HepG2 (cell line): ENCODE measurements at regions not wholly inside any gene's neighbourhood (a gene's known extent, or its start where the extent isn't known, plus 50 kb on each side); places are given as distances from the start of the nearest gene placed in this dataset.

ENCODE experiments used
- ATAC-seq: fragments of 200-7000 bp; cut with Tn5 transposase; 3 replicates; pipeline ENCODE4 v1.9.1; 2020; ENCODE audit warnings: mild to moderate bottlenecking, moderate library complexity
- BruUV-seq: library from RNA; stranded (reverse); fragments of 400-500 nt; replicated peaks from 2 replicates; lab custom pipeline; 2021; lab: Mats Ljungman, UMichigan
- CTCF ChIA-PET: fragments of 300-600 bp; formaldehyde crosslinking; extraction: SDS; loops from one replicate; lab custom pipeline; 2021; ENCODE audit warnings: low total read pairs, inconsistent platforms, low intra/inter-chr PET ratio; lab: Yijun Ruan, JAX
- POLR2A ChIA-PET: fragments of 350-600 bp; sonication (Branson Sonifier 250); formaldehyde crosslinking; loops from one replicate; lab custom pipeline; 2020; ENCODE audit warnings: antibody characterized with exemption, inconsistent platforms; lab: Yijun Ruan, JAX
- DNase-seq: peaks from one replicate; pipeline ENCODE4 v3.0.0-alpha.2; 2015; ENCODE audit warnings: low spot score
- FAIRE-seq: peaks from 3 replicates; lab custom pipeline; 2011; peaks lifted over from hg19 to GRCh38; lab: Jason Lieb, UNC
- H2AFZ ChIP-seq: one replicate; pipeline ENCODE4 v1.6.1; 2011; ENCODE audit warnings: low read length, inconsistent platforms
- H3K27ac ChIP-seq: fragments of 300-600 bp; 3 replicates; pipeline ENCODE4 v1.8.0; 2011; ENCODE audit warnings: mixed run types, mild to moderate bottlenecking, mixed read lengths, low read length, inconsistent platforms; ENCODE audit not compliant: insufficient read depth; ENCODE audit errors: extremely low read length
- H3K27me3 ChIP-seq, 2 experiments: fragments of 200-600 bp in 1 of 2; 2 replicates in 1 of 2; 3 replicates in 1 of 2; pipeline versions ENCODE4 v1.6.0 to v1.8.0; 2011; ENCODE audit warnings: low read length in 2 of 2, mild to moderate bottlenecking in 2 of 2, moderate library complexity in 2 of 2, inconsistent platforms in 1 of 2; ENCODE audit not compliant: insufficient read depth in 2 of 2, control insufficient read depth in 1 of 2
- H3K36me3 ChIP-seq, 2 experiments: fragments of 200-600 bp in 1 of 2; replicated peaks in 1 of 2; 2 replicates in 1 of 2; 3 replicates in 1 of 2; pipeline versions ENCODE4 v1.5.1 to v1.8.0; 2011; ENCODE audit warnings: low read length in 2 of 2, inconsistent platforms in 1 of 2; ENCODE audit not compliant: insufficient read depth in 2 of 2, control insufficient read depth in 1 of 2
- H3K4me1 ChIP-seq: 2 replicates; pipeline ENCODE4 v1.5.1; 2012; ENCODE audit warnings: low read length, inconsistent platforms; ENCODE audit not compliant: insufficient read depth
- H3K4me2 ChIP-seq: 2 replicates; pipeline ENCODE4 v1.6.0; 2011; ENCODE audit warnings: low read depth, low read length, inconsistent platforms
- H3K4me3 ChIP-seq, 3 experiments: fragments of 200-600 bp in 1 of 3; sonication (generic), shearing (Covaris generic) in 1 of 3; replicated peaks in 1 of 3; 2 replicates each; pipeline ENCODE4 v1.5.1; 2011 to 2016; ENCODE audit warnings: low read length in 3 of 3, inconsistent platforms in 2 of 3, low read depth in 2 of 3, mild to moderate bottlenecking in 2 of 3, control low read depth in 1 of 3, mixed read lengths in 1 of 3; ENCODE audit not compliant: insufficient read depth in 1 of 3
- H3K79me2 ChIP-seq: one replicate; pipeline ENCODE4 v1.6.1; 2011; ENCODE audit warnings: low read length, inconsistent platforms; ENCODE audit not compliant: insufficient read depth
- H3K9ac ChIP-seq: 2 replicates; pipeline ENCODE4 v1.6.0; 2011; ENCODE audit warnings: mild to moderate bottlenecking, low read depth, low read length, inconsistent platforms; ENCODE audit not compliant: insufficient read depth
- H3K9me3 ChIP-seq: 2 replicates; pipeline ENCODE4 v1.5.1; 2012; ENCODE audit warnings: mild to moderate bottlenecking, low read length
- H4K20me1 ChIP-seq: 2 replicates; pipeline ENCODE4 v1.6.0; 2011; ENCODE audit warnings: inconsistent platforms, mild to moderate bottlenecking, low read length, moderate library complexity; ENCODE audit not compliant: insufficient read depth
- CAMTA2 ChIP-seq: sonication (generic); formaldehyde crosslinking; IDR thresholded peaks from 2 replicates; pipeline ENCODE4 v1.4.0; 2020; ENCODE audit warnings: mild to moderate bottlenecking, missing genetic modification reagents, borderline replicate concordance
- CHCHD3 ChIP-seq: sonication (generic); formaldehyde crosslinking; IDR thresholded peaks from 2 replicates; pipeline ENCODE4 v1.8.0; 2022; ENCODE audit warnings: mild to moderate bottlenecking, missing genetic modification reagents, moderate library complexity
- ELF1 ChIP-seq: sonication (generic); formaldehyde crosslinking; IDR thresholded peaks from 2 replicates; pipeline ENCODE4 v1.4.0; 2020; ENCODE audit warnings: missing genetic modification reagents
- GABPB1 ChIP-seq: IDR thresholded peaks from 2 replicates; pipeline ENCODE4 v1.6.1; 2016; ENCODE audit warnings: mild to moderate bottlenecking, missing genetic modification reagents, moderate library complexity, missing compliant biosample characterization
- HOXD1 ChIP-seq: sonication (generic); formaldehyde crosslinking; IDR thresholded peaks from 2 replicates; pipeline ENCODE4 v1.5.0; 2020; ENCODE audit warnings: missing genetic modification reagents
- MEF2D ChIP-seq: sonication (generic); formaldehyde crosslinking; IDR thresholded peaks from 2 replicates; pipeline ENCODE4 v1.5.1; 2020; ENCODE audit warnings: mild to moderate bottlenecking, missing genetic modification reagents
- MEIS1 ChIP-seq: sonication (generic); formaldehyde crosslinking; IDR thresholded peaks from 2 replicates; pipeline ENCODE4 v1.9.0; 2021; ENCODE audit warnings: mild to moderate bottlenecking, missing genetic modification reagents, moderate library complexity, borderline replicate concordance
- NAIF1 ChIP-seq: sonication (generic); formaldehyde crosslinking; IDR thresholded peaks from 2 replicates; pipeline ENCODE4 v1.5.0; 2020; ENCODE audit warnings: mild to moderate bottlenecking, missing genetic modification reagents, borderline replicate concordance
- NCOA1 ChIP-seq: sonication (generic); formaldehyde crosslinking; IDR thresholded peaks from 2 replicates; pipeline ENCODE4 v1.9.0; 2021; ENCODE audit warnings: missing genetic modification reagents
- SMAD3 ChIP-seq: sonication (generic); formaldehyde crosslinking; IDR thresholded peaks from 2 replicates; pipeline ENCODE4 v1.4.0; 2020; ENCODE audit warnings: missing genetic modification reagents
- SRSF1 ChIP-seq: fragments of 200-400 bp; formaldehyde crosslinking; optimal IDR thresholded peaks from 2 replicates; pipeline ENCODE3; 2017; ENCODE audit warnings: mild to moderate bottlenecking, low read depth, low read length, moderate library complexity
- ZBTB1 ChIP-seq: sonication (generic); formaldehyde crosslinking; IDR thresholded peaks from 2 replicates; pipeline ENCODE4 v1.4.0; 2020; ENCODE audit warnings: missing genetic modification reagents, borderline replicate concordance
- ZNF101 ChIP-seq: sonication (generic); formaldehyde crosslinking; IDR thresholded peaks from 2 replicates; pipeline ENCODE4 v1.4.0; 2020; ENCODE audit warnings: mild to moderate bottlenecking, low read depth, missing genetic modification reagents, borderline replicate concordance
- ZNF20 ChIP-seq: sonication (generic); formaldehyde crosslinking; IDR thresholded peaks from 2 replicates; pipeline ENCODE4 v1.4.0; 2020; ENCODE audit warnings: mild to moderate bottlenecking, moderate library complexity, missing genetic modification reagents
- ZNF251 ChIP-seq: sonication (generic); formaldehyde crosslinking; IDR thresholded peaks from 2 replicates; pipeline ENCODE4 v1.9.0; 2021; ENCODE audit warnings: mild to moderate bottlenecking, missing genetic modification reagents
- ZNF572 ChIP-seq: sonication (generic); formaldehyde crosslinking; IDR thresholded peaks from 2 replicates; pipeline ENCODE4 v1.5.1; 2020; ENCODE audit warnings: mild to moderate bottlenecking, missing genetic modification reagents
- ZNF782 ChIP-seq: sonication (generic); formaldehyde crosslinking; IDR thresholded peaks from 2 replicates; pipeline ENCODE4 v1.4.0; 2020; ENCODE audit warnings: missing genetic modification reagents, mild to moderate bottlenecking, borderline replicate concordance
- in situ Hi-C: cut with HindIII; loops from 2 replicates; pipeline ENCODE4 v1.10.0; 2017; ENCODE audit warnings: low pct_unique_long_range_greater_than_20kb; ENCODE audit not compliant: extremely low pct_ligation_motif_present
- intact Hi-C: fragments of 100-400 bp; cut with micrococcal nuclease; formaldehyde crosslinking; loops from one replicate; pipeline ENCODE4 v1.10.0; 2022; ENCODE audit not compliant: unreplicated experiment
- TF ChIP-seq, protein P1 (sequence below): sonication (generic); formaldehyde crosslinking; IDR thresholded peaks from 2 replicates; pipeline ENCODE4 v1.4.0; 2020; ENCODE audit warnings: mild to moderate bottlenecking, missing genetic modification reagents

DNA sequence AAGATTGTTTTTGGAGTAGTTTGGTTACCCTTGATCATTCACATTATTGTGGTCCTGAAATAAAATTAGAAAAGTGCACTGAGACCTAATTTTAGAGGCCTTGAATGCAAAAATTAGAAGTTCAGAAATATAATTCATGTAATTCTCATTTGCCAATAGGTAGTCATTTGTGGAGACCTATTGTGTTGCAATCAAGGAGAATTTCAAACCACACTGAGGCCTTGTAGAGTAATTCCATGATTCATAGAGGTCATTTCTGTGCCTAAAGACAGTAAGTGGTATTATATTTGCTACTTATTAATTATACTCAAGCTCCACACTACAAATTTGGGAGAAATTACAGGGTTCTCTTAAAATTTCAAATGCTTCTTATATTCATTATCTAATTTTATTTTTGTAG, 946.8 kb upstream of the POT1 start:
- peaks cover 62% of the 10 kb centered on the region for H3K9me3 ChIP-seq
- H3K9ac ChIP-seq = no peak overlapping the region
- ChIA-PET CTCF (no interaction called here), POLR2A (no interaction called here)
- H3K27me3 ChIP-seq = no peaks in the 10 kb centered on the region
- H3K4me3 ChIP-seq = no peak overlapping the region
- TF ChIP-seq NCOA1 (no peak), CAMTA2 (CRISPR knock-in tag) (no peak), ZNF782 (CRISPR knock-in tag) (no peak), SRSF1 (no peak), GABPB1 (CRISPR knock-in tag) (no peak), HOXD1 (CRISPR knock-in tag) (no peak), MEIS1 (no peak), ZNF20 (CRISPR knock-in tag) (no peak), ZNF101 (CRISPR knock-in tag) (no peak), MEF2D (CRISPR knock-in tag) (no peak), SMAD3 (CRISPR knock-in tag) (no peak), NAIF1 (CRISPR knock-in tag) (no peak), ZNF251 (no peak), ZNF572 (no peak), ELF1 (CRISPR knock-in tag) (no peak), CHCHD3 (CRISPR knock-in tag) (no peak), ZBTB1 (CRISPR knock-in tag) (no peak)
- TF ChIP-seq, protein P1, sequence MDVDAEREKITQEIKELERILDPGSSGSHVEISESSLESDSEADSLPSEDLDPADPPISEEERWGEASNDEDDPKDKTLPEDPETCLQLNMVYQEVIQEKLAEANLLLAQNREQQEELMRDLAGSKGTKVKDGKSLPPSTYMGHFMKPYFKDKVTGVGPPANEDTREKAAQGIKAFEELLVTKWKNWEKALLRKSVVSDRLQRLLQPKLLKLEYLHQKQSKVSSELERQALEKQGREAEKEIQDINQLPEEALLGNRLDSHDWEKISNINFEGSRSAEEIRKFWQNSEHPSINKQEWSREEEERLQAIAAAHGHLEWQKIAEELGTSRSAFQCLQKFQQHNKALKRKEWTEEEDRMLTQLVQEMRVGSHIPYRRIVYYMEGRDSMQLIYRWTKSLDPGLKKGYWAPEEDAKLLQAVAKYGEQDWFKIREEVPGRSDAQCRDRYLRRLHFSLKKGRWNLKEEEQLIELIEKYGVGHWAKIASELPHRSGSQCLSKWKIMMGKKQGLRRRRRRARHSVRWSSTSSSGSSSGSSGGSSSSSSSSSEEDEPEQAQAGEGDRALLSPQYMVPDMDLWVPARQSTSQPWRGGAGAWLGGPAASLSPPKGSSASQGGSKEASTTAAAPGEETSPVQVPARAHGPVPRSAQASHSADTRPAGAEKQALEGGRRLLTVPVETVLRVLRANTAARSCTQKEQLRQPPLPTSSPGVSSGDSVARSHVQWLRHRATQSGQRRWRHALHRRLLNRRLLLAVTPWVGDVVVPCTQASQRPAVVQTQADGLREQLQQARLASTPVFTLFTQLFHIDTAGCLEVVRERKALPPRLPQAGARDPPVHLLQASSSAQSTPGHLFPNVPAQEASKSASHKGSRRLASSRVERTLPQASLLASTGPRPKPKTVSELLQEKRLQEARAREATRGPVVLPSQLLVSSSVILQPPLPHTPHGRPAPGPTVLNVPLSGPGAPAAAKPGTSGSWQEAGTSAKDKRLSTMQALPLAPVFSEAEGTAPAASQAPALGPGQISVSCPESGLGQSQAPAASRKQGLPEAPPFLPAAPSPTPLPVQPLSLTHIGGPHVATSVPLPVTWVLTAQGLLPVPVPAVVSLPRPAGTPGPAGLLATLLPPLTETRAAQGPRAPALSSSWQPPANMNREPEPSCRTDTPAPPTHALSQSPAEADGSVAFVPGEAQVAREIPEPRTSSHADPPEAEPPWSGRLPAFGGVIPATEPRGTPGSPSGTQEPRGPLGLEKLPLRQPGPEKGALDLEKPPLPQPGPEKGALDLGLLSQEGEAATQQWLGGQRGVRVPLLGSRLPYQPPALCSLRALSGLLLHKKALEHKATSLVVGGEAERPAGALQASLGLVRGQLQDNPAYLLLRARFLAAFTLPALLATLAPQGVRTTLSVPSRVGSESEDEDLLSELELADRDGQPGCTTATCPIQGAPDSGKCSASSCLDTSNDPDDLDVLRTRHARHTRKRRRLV (CRISPR knock-in tag) = no peak
- H4K20me1 ChIP-seq = no peaks in the 10 kb centered on the region
- H3K4me1 ChIP-seq = no peaks in the 10 kb centered on the region
- no peak overlapping the region for H3K27ac ChIP-seq
- no peaks in the 10 kb centered on the region for H3K79me2 ChIP-seq
- no peak overlapping the region for H2AFZ ChIP-seq
- ATAC-seq (no peak), DNase-seq (no peak), FAIRE-seq (no peak)
- H3K36me3 ChIP-seq = no peaks in the 10 kb centered on the region
- intact Hi-C loops = no loop called here
- no TSS peak for BruUV-seq
- H3K4me2 ChIP-seq = no peak overlapping the region
- in situ Hi-C loops = no loop called here
